Endothelial cell of umbilical vein (primary cell): ENCODE measurements at regions not wholly inside any gene's neighbourhood (a gene's known extent, or its start where the extent isn't known, plus 50 kb on each side); places are given as distances from the start of the nearest gene placed in this dataset.

Experiments
- BruUV-seq: library from RNA; stranded (reverse); fragments of 400-500 nt; replicated peaks from 2 replicates; lab custom pipeline; 2021; lab: Mats Ljungman, UMichigan
- CTCF ChIA-PET: fragments of 300-600, 350-600 bp; sonication (Branson Sonifier 250); formaldehyde crosslinking; loops from one replicate; lab custom pipeline; 2021; ENCODE audit warnings: antibody characterized with exemption, inconsistent platforms; lab: Charles Lee
- POLR2A ChIA-PET: fragments of 300-600, 350-600 bp; sonication (Branson Sonifier 250); formaldehyde crosslinking; loops from one replicate; lab custom pipeline; 2021; ENCODE audit warnings: antibody characterized with exemption, inconsistent platforms; lab: Charles Lee
- DNase-seq: peaks from one replicate; pipeline ENCODE4 v3.0.0-alpha.2; 2011; ENCODE audit warnings: low read depth, low spot score
- FAIRE-seq: peaks from 2 replicates; lab custom pipeline; 2011; peaks lifted over from hg19 to GRCh38; lab: Jason Lieb, UNC
- H2AFZ ChIP-seq: 2 replicates; pipeline ENCODE4 v1.6.0; 2012; ENCODE audit warnings: low read depth, low read length, control low read depth, inconsistent platforms
- H3K27ac ChIP-seq: 2 replicates; pipeline ENCODE4 v1.5.1; 2011; ENCODE audit warnings: low read depth, mild to moderate bottlenecking, control low read depth, low read length, moderate library complexity; ENCODE audit not compliant: insufficient read depth
- H3K27me3 ChIP-seq, 2 experiments: 2 replicates each; pipeline versions ENCODE4 v1.6.0 to v1.6.1; 2011; ENCODE audit warnings: low read length in 2 of 2, mixed read lengths in 1 of 2; ENCODE audit not compliant: control insufficient read depth in 2 of 2, insufficient read depth in 2 of 2
- H3K36me3 ChIP-seq, 2 experiments: 2 replicates in 1 of 2; 3 replicates in 1 of 2; pipeline ENCODE4 v1.5.1; 2011; ENCODE audit warnings: low read length in 2 of 2, mild to moderate bottlenecking in 1 of 2, moderate library complexity in 1 of 2; ENCODE audit not compliant: control insufficient read depth in 2 of 2, insufficient read depth in 2 of 2; ENCODE audit errors: extremely low read depth in 1 of 2
- H3K4me1 ChIP-seq: 3 replicates; pipeline ENCODE4 v1.5.1; 2011; ENCODE audit warnings: mild to moderate bottlenecking, low read length; ENCODE audit not compliant: control insufficient read depth, insufficient read depth; ENCODE audit errors: extremely low read depth
- H3K4me2 ChIP-seq: 2 replicates; pipeline ENCODE4 v1.6.1; 2011; ENCODE audit warnings: low read length, control low read depth, mixed read lengths; ENCODE audit not compliant: insufficient read depth
- H3K4me3 ChIP-seq, 3 experiments: fragments of 200-600 bp in 1 of 3; sonication (generic), shearing (Covaris generic) in 1 of 3; replicated peaks in 1 of 3; 2 replicates each; pipeline ENCODE4 v1.5.1; 2011 to 2016; ENCODE audit warnings: control low read depth in 3 of 3, low read length in 3 of 3, mild to moderate bottlenecking in 2 of 3, inconsistent platforms in 1 of 3, low read depth in 1 of 3, moderate library complexity in 1 of 3; ENCODE audit not compliant: insufficient read depth in 1 of 3
- H3K79me2 ChIP-seq: 2 replicates; pipeline ENCODE4 v1.6.0; 2012; ENCODE audit warnings: low read length, inconsistent platforms; ENCODE audit not compliant: control insufficient read depth, insufficient read depth
- H3K9ac ChIP-seq: replicated peaks from 2 replicates; pipeline ENCODE3; 2011; ENCODE audit warnings: low read length, control low read depth; ENCODE audit not compliant: insufficient read depth; ENCODE audit errors: extremely low read depth
- H3K9me1 ChIP-seq: replicated peaks from 3 replicates; pipeline ENCODE4 v1.6.0; 2011; ENCODE audit warnings: mild to moderate bottlenecking, low read length; ENCODE audit not compliant: control insufficient read depth, insufficient read depth; ENCODE audit errors: extremely low read depth
- H3K9me3 ChIP-seq: replicated peaks from 2 replicates; pipeline ENCODE4 v1.5.1; 2012; ENCODE audit warnings: low read length, inconsistent platforms; ENCODE audit not compliant: control insufficient read depth, insufficient read depth
- H4K20me1 ChIP-seq: replicated peaks from 2 replicates; pipeline ENCODE3; 2011; ENCODE audit warnings: mild to moderate bottlenecking, low read length; ENCODE audit not compliant: control insufficient read depth, insufficient read depth; ENCODE audit errors: extremely low read depth
- EZH2 ChIP-seq: IDR thresholded peaks from 2 replicates; pipeline ENCODE4 v1.6.1; 2012; ENCODE audit warnings: borderline replicate concordance, low read depth, mild to moderate bottlenecking, moderate library complexity, low read length, inconsistent platforms; ENCODE audit not compliant: severe bottlenecking
- FOS ChIP-seq: IDR thresholded peaks from 2 replicates; pipeline ENCODE4 v1.6.1; 2011; ENCODE audit warnings: mild to moderate bottlenecking, low read length, moderate library complexity, borderline replicate concordance; ENCODE audit not compliant: insufficient read depth
- GATA2 ChIP-seq: IDR thresholded peaks from 2 replicates; pipeline ENCODE4 v1.7.0; 2011; ENCODE audit warnings: low read depth, mild to moderate bottlenecking, moderate library complexity, mixed read lengths, low read length; ENCODE audit not compliant: insufficient read length, insufficient read depth
- MAX ChIP-seq: IDR thresholded peaks from 2 replicates; pipeline ENCODE4 v1.6.1; 2011; ENCODE audit not compliant: insufficient read depth, insufficient read length
- POLR2A ChIP-seq: IDR thresholded peaks from 2 replicates; pipeline ENCODE4 v1.6.1; 2012; ENCODE audit warnings: low read depth, mild to moderate bottlenecking, control low read depth, low read length
- dilution Hi-C: fragments of 300-500 bp; cut with MboI; formaldehyde crosslinking; loops from one replicate; pipeline ENCODE4 v1.15.0; 2019; ENCODE audit warnings: low sequenced_read_pairs; ENCODE audit not compliant: extremely low pct_ligation_motif_present
- intact Hi-C: fragments of 100-400 bp; cut with micrococcal nuclease; formaldehyde crosslinking; loops from one replicate; pipeline ENCODE4 v1.10.0; 2022
- TF ChIP-seq, protein P1 (sequence below), 2 donors: IDR thresholded peaks; 1 replicate in 1 of 2; 2 replicates in 1 of 2; pipeline ENCODE4 v1.5.1; 2011; ENCODE audit warnings: low read length in 2 of 2, mild to moderate bottlenecking in 2 of 2, moderate library complexity in 2 of 2, control low read depth in 1 of 2, inconsistent platforms in 1 of 2, low read depth in 1 of 2; ENCODE audit not compliant: insufficient read depth in 1 of 2; ENCODE audit errors: extremely low read depth in 1 of 2

- no TSS peak for BruUV-seq
- Histone ChIP-seq H3K79me2 (no peaks in the 10 kb centered on the region), H4K20me1 (no peaks in the 10 kb centered on the region), H3K27ac (no peak overlapping the region), H3K4me1 (no peaks in the 10 kb centered on the region), H3K9me3 (peaks cover 4% of the 10 kb centered on the region), H3K4me2 (no peak overlapping the region), H3K9me1 (no peaks in the 10 kb centered on the region), H2AFZ (no peak overlapping the region), H3K9ac (no peak overlapping the region), H3K4me3 (no peak overlapping the region), H3K36me3 (no peaks in the 10 kb centered on the region), H3K27me3 (no peaks in the 10 kb centered on the region)
- no peak for TF ChIP-seq POLR2A
- TF ChIP-seq FOS = no peak
- TF ChIP-seq, protein P1, sequence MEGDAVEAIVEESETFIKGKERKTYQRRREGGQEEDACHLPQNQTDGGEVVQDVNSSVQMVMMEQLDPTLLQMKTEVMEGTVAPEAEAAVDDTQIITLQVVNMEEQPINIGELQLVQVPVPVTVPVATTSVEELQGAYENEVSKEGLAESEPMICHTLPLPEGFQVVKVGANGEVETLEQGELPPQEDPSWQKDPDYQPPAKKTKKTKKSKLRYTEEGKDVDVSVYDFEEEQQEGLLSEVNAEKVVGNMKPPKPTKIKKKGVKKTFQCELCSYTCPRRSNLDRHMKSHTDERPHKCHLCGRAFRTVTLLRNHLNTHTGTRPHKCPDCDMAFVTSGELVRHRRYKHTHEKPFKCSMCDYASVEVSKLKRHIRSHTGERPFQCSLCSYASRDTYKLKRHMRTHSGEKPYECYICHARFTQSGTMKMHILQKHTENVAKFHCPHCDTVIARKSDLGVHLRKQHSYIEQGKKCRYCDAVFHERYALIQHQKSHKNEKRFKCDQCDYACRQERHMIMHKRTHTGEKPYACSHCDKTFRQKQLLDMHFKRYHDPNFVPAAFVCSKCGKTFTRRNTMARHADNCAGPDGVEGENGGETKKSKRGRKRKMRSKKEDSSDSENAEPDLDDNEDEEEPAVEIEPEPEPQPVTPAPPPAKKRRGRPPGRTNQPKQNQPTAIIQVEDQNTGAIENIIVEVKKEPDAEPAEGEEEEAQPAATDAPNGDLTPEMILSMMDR (IDR thresholded peaks at IDR 0.05; ENCODE audit: extremely low read depth in 1 of 2, insufficient read depth in 1 of 2, low read depth in 1 of 2, low read length in 2 of 2) = no peak
- no peak for TF ChIP-seq EZH2
- no peak for TF ChIP-seq GATA2
- TF ChIP-seq MAX = no peak
- FAIRE-seq (no peak), DNase-seq (no peak)
- ChIA-PET POLR2A (no interaction called here), CTCF (no interaction called here)
- dilution Hi-C loops = no loop called here
- intact Hi-C loops = no loop called here
Measured at GRCh38 chr22:48635031-48635430, 1192.6 kb downstream of the BRD1 start.
